NOMO-1 treated with dmso at 0.1 percent for 144 hours (cell line): ENCODE measurements at regions not wholly inside any gene's neighbourhood (a gene's known extent, or its start where the extent isn't known, plus 50 kb on each side); places are given as distances from the start of the nearest gene placed in this dataset.
"Not testable (repeated sequence)": the region's sequence is repeated elsewhere in the genome, so short reads cannot be mapped to it uniquely, and the experiment has no call there.

Experiments used
- DNase-seq: peaks from one replicate; lab custom pipeline; 2025; ENCODE audit not compliant: unreplicated experiment; lab: John Stamatoyannopoulos, UW

GRCh38 chr2:132068407-132068806, 93.3 kb downstream of the ANKRD30BL start:
- not testable (repeated sequence) for DNase-seq

GRCh38 chr2:132065391-132065790, 96.4 kb downstream of the ANKRD30BL start:
- DNase-seq = not testable (repeated sequence)

- not testable (repeated sequence) for DNase-seq
These were observed 122.0 kb downstream of the ANKRD30BL start for GRCh38 chr2:132039609-132040236.

- DNase-seq = not testable (repeated sequence)
These were observed 122.9 kb downstream of the ANKRD30BL start for GRCh38 chr2:132038883-132039235.

- no peak for DNase-seq
These were observed 123.4 kb downstream of the ANKRD30BL start for GRCh38 chr2:132038179-132038882.

GRCh38 chr2:132037527-132038178, 124.1 kb downstream of the ANKRD30BL start:
- no peak for DNase-seq

- no peak for DNase-seq
These were observed 127.1 kb downstream of the ANKRD30BL start for GRCh38 chr2:132034646-132035045.

GRCh38 chr2:132033949-132034348, 127.8 kb downstream of the ANKRD30BL start:
- no peak for DNase-seq

GRCh38 chr2:132033365-132033764, 128.4 kb downstream of the ANKRD30BL start:
- DNase-seq = no peak

- DNase-seq = not testable (repeated sequence)
These were observed 149.7 kb downstream of the ANKRD30BL start for GRCh38 chr2:132012046-132012445.

GRCh38 chr2:132009874-132010521, 151.8 kb downstream of the ANKRD30BL start:
- no peak for DNase-seq

- DNase-seq = no peak
These were observed 152.4 kb downstream of the ANKRD30BL start for GRCh38 chr2:132009177-132009873.

GRCh38 chr2:131990751-131991150, 171.0 kb downstream of the ANKRD30BL start:
- not testable (repeated sequence) for DNase-seq

GRCh38 chr2:131966671-131967070, 195.1 kb downstream of the ANKRD30BL start:
- DNase-seq = not testable (repeated sequence)

- no peak for DNase-seq
These were observed 195.5 kb downstream of the ANKRD30BL start for GRCh38 chr2:131966256-131966655.

- DNase-seq = not testable (repeated sequence)
These were observed 203.6 kb downstream of the ANKRD30BL start for GRCh38 chr2:131958019-131958609.

- DNase-seq = not testable (repeated sequence)
These were observed 213.1 kb downstream of the ANKRD30BL start for GRCh38 chr2:131948641-131949040.

- DNase-seq = peak; percentile 11
These were observed 238.5 kb downstream of the ANKRD30BL start for GRCh38 chr2:131923287-131923686.

GRCh38 chr2:131922854-131923253, 238.9 kb downstream of the ANKRD30BL start:
- not testable (repeated sequence) for DNase-seq
